Heart right ventricle (tissue), 16 donors: ENCODE measurements at regions not wholly inside any gene's neighbourhood (a gene's known extent, or its start where the extent isn't known, plus 50 kb on each side); places are given as distances from the start of the nearest gene placed in this dataset.

Experiments
- ATAC-seq, 8 donors: fragments of 200-7000 bp; cut with Tn5 transposase; one replicate each; pipeline ENCODE4 v1.9.1; 2020; ENCODE audit warnings: mild to moderate bottlenecking in 8 of 8, moderate library complexity in 8 of 8, moderate number of reproducible peaks in 1 of 8
- DNase-seq, 2 donors: peaks; one replicate each; pipeline ENCODE4 v3.0.0-alpha.2; 2020
- H3K27ac ChIP-seq, 10 donors: fragments of 200-600 bp; sonication (generic) in 2 of 10; one replicate each; pipeline versions ENCODE4 v1.5.0 to v1.8.0; 2020 to 2022; ENCODE audit warnings: mild to moderate bottlenecking in 3 of 10
- H3K27me3 ChIP-seq, 7 donors: fragments of 200-600 bp; one replicate each; pipeline ENCODE4 v1.8.0; 2021 to 2022; ENCODE audit warnings: mild to moderate bottlenecking in 2 of 7
- H3K36me3 ChIP-seq, 9 donors: fragments of 200-600 bp; sonication (generic) in 1 of 9; one replicate each; pipeline versions ENCODE4 v1.5.0 to v1.8.0; 2020 to 2022; ENCODE audit warnings: mild to moderate bottlenecking in 2 of 9
- H3K4me1 ChIP-seq, 9 donors: fragments of 200-600 bp; sonication (generic) in 1 of 9; one replicate each; pipeline versions ENCODE4 v1.5.0 to v1.8.0; 2020 to 2022; ENCODE audit warnings: mild to moderate bottlenecking in 4 of 9
- H3K4me3 ChIP-seq, 10 donors: fragments of 200-600 bp; sonication (generic) in 2 of 10; one replicate each; pipeline versions ENCODE4 v1.5.0 to v1.8.0; 2020 to 2022; ENCODE audit warnings: mild to moderate bottlenecking in 7 of 10, moderate library complexity in 2 of 10
- H3K9me3 ChIP-seq, 11 donors: fragments of 200-600 bp in 10 of 11; sonication (generic) in 2 of 11; one replicate each; pipeline versions ENCODE4 v1.5.0 to v1.8.0; 2013 to 2022; ENCODE audit warnings: mild to moderate bottlenecking in 2 of 11, control low read depth in 1 of 11, moderate library complexity in 1 of 11
- CTCF ChIP-seq, 9 donors: fragments of 200-600 bp; sonication (generic) in 2 of 9; IDR thresholded peaks; one replicate each; pipeline versions ENCODE4 v1.5.0 to v1.8.0; 2021 to 2022; ENCODE audit warnings: antibody characterized with exemption in 9 of 9, mild to moderate bottlenecking in 5 of 9, moderate library complexity in 1 of 9
- WGBS, 2 donors: extraction: QIAGEN DNeasy Blood & Tissue Kit; methylation state at CpG; one replicate each; pipeline ENCODE4 v1.1.7; 2013; ENCODE audit warnings: inconsistent platforms in 1 of 2; 5-methylcytosine and 5-hydroxymethylcytosine counted together
- intact Hi-C, 10 donors: fragments of 100-400 bp; cut with DNase I; formaldehyde crosslinking; loops; one replicate each; pipeline versions ENCODE4 v1.11.1 to v1.14.2; 2022
- donor health status: Arrhythmogenic right ventricular cardiomyopathy.
- donor health status: ischemic (EF 13 %, LVEDD 7.1; RV severe dilation, severe dysfunction).
- donor health status: healthy with polysubstance abuse.
- donor health status: DM: no; HTN: yes; CAD: no.
- donor health status: DM: no; HTN: no; CAD: no.
- donor health status: ischemic (EF 25% LVEDD 6.9; RV normal size, moderate dysfunction).
- donor health status: ischemic (EF 25% LVEDD 5.7; RV mildly dilated, moderate dysfunction).
- donor health status: healthy.
- donor health status: DM: yes; HTN: yes; CAD: no.
- donor health status: Ischemic cardiomyopathy.
- donor health status: ischemic (EF 35%, LVEDD 5.7; RV mildly dilated, moderate dysfunction).
- donor health status: nonischemic (EF 11% LVEDD 7.7; RV severe dilation, severe dysfunction).
- donor health status: DM: yes; HTN: yes; CAD: no.
- donor health status: PGD.
- donor health status: ischemic (EF 29% LVEDD 5.4; RV normal size, mild dysfunction).
- donor health status: nonischemic (EF 23%, LVEDD 6.1; RV moderate dilation, normal function).

GRCh38 chr7:54843841-54844355, 84.9 kb upstream of the SEC61G start:
- Histone ChIP-seq H3K4me3 (no peak overlapping the region), H3K27me3 (no peaks in the 10 kb centered on the region), H3K4me1 (peaks cover 3 to 29% (median 19%) of the 10 kb centered on the region in 9 donors), H3K9me3 (peaks cover 0 to 1% (median 0%) of the 10 kb centered on the region in 11 donors), H3K27ac (no peak overlapping the region), H3K36me3 (no peaks in the 10 kb centered on the region)
- no peak for TF ChIP-seq CTCF (IDR thresholded peaks at IDR 0.05)
- intact Hi-C loops, result loop anchor here in 5 of 10 donors (5.0 to 10.0 kb wide), 6 partner anchors 49 to 413 kb away; no protein-coding TSS in a partner anchor
- 79 to 80% methylated on average over 3 of the region's 3 CpGs for WGBS, 2 donors
- DNase-seq (no peak), ATAC-seq (no peak)

GRCh38 chr7:54846273-54846672, 87.3 kb upstream of the SEC61G start:
- H3K9me3 ChIP-seq, result peaks cover 0 to 23% (median 0%) of the 10 kb centered on the region in 11 donors
- intact Hi-C loops, result loop anchor here in 2 of 10 donors (10.0 kb wide), 3 partner anchors 51 to 409 kb away; no protein-coding TSS in a partner anchor
- peaks cover 0 to 15% (median 12%) of the 10 kb centered on the region in 9 donors for H3K4me1 ChIP-seq
- H3K27me3 ChIP-seq, result no peaks in the 10 kb centered on the region
- ATAC-seq, result no peak
- no peaks in the 10 kb centered on the region for H3K36me3 ChIP-seq
- no peak overlapping the region for H3K4me3 ChIP-seq
- H3K27ac ChIP-seq, result no peak overlapping the region
- no peak for DNase-seq
- TF ChIP-seq CTCF (IDR thresholded peaks at IDR 0.05), result no peak

- ATAC-seq (no peak), DNase-seq (no peak)
- WGBS, 2 donors, result 76 to 92% methylated on average over 1 of the region's 1 CpG
- H3K27ac ChIP-seq, result no peak overlapping the region
- H3K27me3 ChIP-seq, result no peaks in the 10 kb centered on the region
- H3K4me1 ChIP-seq, result no peaks in the 10 kb centered on the region
- no peaks in the 10 kb centered on the region for H3K36me3 ChIP-seq
- no peak for TF ChIP-seq CTCF (IDR thresholded peaks at IDR 0.05)
- H3K9me3 ChIP-seq, result peaks cover 0 to 34% (median 0%) of the 10 kb centered on the region in 11 donors
- no peak overlapping the region for H3K4me3 ChIP-seq
- intact Hi-C loops, result loop anchor here in 2 of 10 donors (10.0 kb wide), 3 partner anchors 53 to 407 kb away; no protein-coding TSS in a partner anchor
These were observed 88.9 kb upstream of the SEC61G start for GRCh38 chr7:54847921-54848320.

- Histone ChIP-seq H3K9me3 (peaks cover 0 to 24% (median 0%) of the 10 kb centered on the region in 11 donors), H3K27me3 (peaks cover 0 to 4% (median 0%) of the 10 kb centered on the region in 7 donors), H3K4me3 (no peak overlapping the region), H3K4me1 (no peaks in the 10 kb centered on the region), H3K27ac (no peak overlapping the region), H3K36me3 (no peaks in the 10 kb centered on the region)
- DNase-seq (no peak), ATAC-seq (no peak)
- TF ChIP-seq CTCF (IDR thresholded peaks at IDR 0.05), result no peak
- WGBS, 2 donors, result 57% methylated on average over 1 of the region's 1 CpG
- intact Hi-C loops, result no loop called here
These were observed 97.8 kb upstream of the SEC61G start for GRCh38 chr7:54856856-54857255.
